Glomerular endothelial cell (primary cell): ENCODE measurements at regions not wholly inside any gene's neighbourhood (a gene's known extent, or its start where the extent isn't known, plus 50 kb on each side); places are given as distances from the start of the nearest gene placed in this dataset.
"Not testable (repeated sequence)": the region's sequence is repeated elsewhere in the genome, so short reads cannot be mapped to it uniquely, and the experiment has no call there.

Source experiments
- DNase-seq: peaks from one replicate; pipeline ENCODE4 v3.0.0-alpha.2; 2011; ENCODE audit warnings: low read depth, low spot score; ENCODE audit errors: extremely low read depth

DNA sequence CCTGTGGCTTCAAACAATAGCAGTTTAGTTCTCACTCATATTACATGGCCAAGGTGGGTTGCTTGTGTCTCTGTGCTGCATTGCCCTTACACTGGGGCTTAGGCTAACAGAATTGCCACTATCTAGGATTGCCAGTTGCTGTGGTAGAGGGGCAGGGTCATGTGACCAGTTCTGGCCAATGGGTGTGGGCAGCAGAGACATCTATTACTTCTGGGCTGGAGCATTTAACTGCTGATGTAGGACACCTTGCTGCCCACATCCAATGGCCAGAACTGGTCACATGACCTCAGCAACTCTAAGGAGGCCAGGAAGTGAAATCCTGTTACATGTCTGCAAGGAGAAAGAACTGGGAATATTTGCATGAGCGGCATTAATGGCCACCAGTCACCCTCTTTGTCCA is 199.3 kb downstream of the C9orf152 start:
- no peak for DNase-seq

DNA sequence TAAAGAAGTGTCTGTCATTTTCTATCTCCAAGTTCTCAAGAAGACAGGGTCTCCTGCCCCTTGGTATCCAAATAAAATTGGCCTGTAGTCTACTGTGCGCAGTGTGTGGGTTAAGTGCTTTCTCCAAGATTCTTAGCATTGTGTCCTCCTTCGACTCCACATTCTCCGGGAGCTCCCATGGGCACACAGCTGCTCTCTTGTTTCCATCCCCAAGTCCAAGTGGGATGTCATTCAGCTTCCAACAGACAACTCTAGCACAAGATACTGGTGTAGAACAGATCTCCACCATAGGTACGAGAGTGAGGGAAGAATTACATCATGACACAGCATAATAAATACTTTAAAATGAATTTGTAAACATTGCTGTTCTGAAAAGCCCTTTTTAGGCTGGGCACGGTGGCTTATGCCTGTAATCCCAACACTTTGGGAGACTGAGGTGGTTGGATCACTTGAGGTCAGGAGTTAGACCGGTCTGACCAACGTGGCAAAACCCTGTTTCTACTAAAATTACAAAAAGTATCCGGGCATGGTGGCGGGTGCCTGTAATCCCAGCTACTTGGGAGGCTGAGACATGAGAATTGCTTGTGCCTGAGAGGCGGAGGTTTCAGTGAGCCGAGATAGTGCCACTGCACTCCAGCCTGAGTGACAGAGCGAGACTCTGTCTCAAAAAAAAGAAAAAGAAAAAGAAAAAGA is 196.2 kb downstream of the C9orf152 start:
- DNase-seq = no peak

DNA sequence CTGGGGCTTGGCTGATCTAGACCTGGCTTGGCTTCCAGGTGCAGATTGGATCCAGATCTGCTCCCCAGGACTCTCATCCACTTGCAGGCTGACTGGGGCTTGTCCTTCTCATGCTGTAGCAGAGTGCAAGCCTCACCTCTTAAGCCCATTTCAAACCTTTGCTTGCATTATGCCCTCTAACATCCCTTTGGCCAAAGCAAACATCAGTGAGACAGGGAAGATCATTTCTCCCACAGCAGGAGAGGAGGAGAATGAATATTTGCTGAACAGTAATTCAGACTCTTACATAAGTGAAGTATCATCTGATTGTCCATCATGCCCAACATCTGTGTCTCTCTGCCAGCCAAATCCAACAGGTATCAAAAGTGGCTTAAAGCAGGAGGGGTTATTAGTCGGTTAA is 194.9 kb downstream of the C9orf152 start:
- no peak for DNase-seq

DNA sequence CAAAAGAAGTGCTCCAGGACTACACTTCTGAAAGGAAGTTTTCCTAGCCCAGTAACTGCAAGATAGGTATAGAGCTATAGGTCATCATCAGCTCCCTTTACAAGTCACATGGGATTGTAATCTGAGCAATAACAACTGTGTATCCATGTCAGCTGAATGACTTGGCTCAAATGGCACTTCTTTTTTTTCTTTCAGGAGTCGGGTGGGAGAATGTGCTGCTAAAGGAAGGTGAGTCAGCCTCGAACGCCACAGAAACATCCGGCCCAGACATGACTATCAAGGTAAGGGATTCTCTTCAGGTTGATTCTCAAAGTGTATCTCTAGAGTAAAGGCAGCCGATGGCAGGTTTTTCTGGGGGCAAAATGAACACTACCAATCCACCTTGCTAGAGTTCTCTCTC is 192.2 kb downstream of the C9orf152 start:
- peak; percentile 92 for DNase-seq

DNA sequence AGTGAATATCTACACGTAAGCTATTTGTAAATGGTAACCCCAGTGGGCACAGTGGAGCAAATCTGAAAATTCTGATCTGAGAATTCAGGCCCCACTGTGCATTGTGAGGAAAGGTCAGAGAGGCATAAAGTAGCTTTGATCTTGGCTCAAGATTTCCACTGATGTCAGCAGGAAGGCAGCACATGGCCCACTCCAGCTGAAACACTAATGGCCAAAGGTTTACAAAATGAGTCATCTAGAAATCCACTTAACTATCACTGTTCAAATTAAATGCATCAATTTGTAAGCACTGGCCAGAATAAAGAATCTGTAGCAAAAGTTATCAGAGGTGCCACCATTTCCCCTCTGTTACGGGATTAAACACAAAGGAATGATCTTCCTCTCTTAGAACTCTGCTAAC is 191.6 kb downstream of the C9orf152 start:
- DNase-seq = peak; percentile 84

DNA sequence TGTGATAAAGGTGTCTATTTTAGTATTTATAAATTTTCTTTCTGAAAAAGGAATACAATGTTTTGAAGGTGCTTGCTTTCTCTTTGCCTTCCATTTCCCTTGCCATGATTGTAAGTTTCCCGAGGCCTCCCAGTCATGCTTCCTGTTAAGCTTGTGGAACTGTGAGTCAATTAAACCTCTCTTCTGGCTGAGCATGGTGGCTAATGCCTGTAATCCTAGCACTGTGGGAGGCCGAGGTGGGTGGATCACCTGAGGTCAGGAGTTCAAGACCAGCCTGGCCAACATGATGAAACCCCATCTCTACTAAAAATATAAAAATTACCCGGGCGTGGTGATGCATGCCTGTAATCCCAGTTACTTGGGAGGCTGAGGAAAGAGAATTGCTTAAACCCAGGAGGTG is 187.7 kb downstream of the C9orf152 start:
- DNase-seq = not testable (repeated sequence)

DNA sequence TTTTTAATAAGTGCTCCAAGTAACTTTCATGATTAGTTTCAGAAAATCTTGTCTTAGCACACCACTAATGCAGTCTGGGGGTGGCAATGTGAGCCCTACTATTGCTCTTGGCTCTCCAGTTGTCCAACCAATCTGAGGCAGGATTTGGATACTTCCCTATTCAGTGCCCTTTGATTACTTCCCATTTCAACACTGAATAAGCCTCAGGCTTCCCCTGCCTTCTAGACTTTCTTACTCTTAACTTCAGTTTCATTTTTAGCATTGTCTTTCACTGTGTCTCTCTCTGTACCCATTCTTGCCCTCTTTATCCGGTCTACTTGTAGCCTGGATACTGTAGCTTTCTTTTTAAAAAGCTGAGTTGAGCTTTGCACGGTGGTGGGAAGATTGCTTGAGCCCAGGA is 186.1 kb downstream of the C9orf152 start:
- DNase-seq = no peak

DNA sequence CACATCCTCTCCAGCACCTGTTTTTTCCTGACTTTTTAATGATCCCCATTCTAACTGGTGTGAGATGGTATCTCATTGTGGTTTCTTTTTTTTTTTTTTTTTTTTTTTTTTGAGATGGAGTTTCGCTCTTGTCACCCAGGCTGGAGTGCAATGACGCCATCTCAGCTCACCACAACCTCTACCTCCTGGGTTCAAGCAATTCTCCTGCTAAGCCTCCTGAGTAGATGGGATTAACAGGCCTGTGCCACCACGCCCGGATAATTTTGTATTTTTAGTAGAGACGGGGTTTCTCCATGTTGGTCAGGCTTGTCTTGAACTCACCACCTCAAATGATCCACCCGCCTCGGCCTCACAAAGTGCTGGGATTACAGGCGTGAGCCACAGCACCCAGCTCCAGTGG is 184.7 kb downstream of the C9orf152 start:
- not testable (repeated sequence) for DNase-seq

DNA sequence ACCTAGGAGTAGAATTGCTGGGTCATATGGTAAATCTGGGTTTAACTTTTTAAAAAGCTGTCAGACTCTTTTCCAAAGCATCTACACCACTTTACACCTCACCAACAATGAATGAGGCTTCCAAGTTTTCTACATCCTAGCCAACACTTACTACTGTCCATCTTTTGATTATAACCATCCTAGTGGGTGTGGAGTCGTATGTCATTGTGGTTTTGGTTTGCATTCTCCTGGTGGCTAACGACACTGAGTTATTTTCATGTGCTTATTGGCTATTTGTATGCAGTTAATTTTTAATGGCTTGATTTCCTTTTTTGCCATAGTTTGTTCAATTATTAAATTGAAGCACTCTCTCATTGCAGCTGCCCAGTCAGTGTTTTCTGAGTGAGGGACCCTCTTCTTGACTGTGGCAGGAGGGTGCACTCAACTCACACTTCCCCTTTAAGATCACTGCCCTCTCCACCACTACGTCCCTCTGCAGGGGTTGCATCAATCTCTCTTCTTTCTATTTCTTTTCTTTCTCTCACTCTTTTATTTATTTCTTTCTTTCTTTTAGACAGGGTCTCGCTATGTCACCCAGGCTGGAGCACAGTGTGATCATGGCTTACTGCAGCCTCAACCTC is 182.3 kb downstream of the C9orf152 start:
- no peak for DNase-seq

DNA sequence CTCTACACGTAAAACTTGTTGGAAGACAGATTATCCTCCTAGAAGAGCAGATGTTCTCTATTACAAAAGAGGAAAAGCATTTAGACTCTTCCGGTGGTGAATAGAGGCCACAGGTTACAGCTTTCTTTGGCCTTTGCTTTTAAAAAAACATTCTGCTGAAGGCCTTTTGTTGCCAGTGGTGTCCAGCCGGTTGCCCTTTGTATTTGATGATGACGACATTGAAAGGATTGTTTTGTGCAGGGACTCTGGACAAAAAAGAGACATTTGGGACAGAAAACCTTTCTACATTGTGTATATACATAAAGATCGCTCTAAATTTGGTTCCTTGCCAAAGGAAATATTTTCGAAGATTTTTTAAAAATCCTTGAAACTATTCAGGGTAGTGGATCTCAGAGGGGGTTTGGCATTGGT is 180.3 kb downstream of the C9orf152 start:
- peak; percentile 94 for DNase-seq

DNA sequence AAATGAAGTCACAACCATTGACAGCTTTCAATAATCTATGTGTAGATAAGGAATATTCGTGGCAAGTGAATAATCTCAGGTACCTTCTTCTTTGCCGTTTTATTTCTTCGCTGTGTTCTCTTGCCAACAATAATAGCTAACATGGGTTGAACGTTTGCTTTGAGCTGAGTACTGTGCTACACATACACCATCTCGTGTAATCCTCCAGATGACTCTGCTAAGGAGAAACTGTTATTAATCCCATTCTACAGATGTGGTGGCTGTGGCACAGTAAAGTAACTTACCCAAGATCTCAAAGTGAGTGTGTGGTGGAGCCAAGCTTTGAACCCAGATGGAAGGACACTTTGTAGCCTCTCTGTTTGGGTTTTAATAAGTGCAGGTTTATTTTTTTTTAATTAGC is 179.7 kb downstream of the C9orf152 start:
- DNase-seq = no peak

DNA sequence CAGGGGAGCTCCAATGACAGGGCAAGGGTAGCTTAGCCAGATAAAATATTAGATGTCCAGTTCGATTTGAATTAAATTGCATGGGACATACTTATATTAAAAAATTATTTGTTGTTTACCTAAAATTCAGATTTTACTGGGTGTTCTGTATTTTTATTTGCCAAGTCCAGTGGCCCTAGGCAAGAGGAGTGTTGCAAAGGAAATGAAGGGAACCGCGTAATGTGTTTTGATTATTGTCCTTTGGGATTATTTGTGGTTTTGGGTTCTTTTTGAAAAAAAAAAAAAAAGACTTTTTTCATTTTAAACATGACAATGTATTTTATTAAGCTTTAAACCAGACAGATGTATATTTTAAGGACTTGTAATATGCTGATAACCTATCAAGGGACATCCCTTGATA is 179.3 kb downstream of the C9orf152 start:
- no peak for DNase-seq

DNA sequence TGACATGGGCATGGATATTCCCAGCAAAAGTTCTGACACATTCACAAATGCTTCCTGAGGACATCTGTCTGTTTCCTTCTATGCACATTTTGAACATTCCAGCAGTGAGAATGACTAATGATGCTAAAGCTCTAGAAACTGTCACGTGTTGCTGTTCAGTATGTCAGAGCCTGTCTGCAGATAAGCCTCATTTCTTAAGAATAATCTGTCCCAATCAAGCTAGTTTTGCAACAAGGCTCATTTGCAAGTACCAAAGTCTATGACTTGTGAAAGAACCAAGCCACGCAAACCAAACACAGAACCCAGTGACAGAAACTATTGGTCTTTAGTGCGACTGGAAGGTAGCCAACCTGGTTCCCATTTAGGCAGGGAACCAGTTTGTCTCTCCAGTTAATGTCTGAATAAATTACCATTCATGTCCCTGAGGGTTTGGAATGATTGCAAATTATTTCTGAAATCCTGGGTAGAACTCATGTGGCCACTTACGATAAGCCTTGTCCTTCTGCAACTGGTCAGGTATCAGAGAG is 178.5 kb downstream of the C9orf152 start:
- peak; percentile 96 for DNase-seq

DNA sequence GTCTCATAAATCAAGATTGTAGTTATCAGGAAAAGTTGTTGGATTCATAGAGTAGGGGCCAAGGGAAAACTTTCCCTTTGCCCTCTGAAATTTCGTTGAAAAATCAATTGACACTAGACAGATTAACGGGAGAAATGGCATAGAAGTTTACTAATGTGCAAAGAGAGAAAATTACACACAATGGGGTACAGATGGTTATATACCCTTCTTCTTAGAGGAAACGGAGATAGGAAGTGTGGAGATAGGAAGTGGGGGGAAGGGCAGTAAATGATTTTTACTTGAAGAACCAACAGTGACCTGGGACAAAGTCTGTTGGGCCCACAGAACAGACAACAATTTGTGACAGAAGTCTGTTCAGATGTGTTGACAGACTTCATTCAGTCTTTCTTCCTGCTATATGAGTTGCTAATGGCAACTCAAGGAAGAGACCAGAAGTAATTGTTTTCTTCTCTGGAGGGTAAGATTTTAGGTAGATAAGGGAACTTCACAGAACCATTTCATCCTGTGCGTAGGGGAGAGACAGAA is 177.9 kb downstream of the C9orf152 start:
- DNase-seq = no peak

DNA sequence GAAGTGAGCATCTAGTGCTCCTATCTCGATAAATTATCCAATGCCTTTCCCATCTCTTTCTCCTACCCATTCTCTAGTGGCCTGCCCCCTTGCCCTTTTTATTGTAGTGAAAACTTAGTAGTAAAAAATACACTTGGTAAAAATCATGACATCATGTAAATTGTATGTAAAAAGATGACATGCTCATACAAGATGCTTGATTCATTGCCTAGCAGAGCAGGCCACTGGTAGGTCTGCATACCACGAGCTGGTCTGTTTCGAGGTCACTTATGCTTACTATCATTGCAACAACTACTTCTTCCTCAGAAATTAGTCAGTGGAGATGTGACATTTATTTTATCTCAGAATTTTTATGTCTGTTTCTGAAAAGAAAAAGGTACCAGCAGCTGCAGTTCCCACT is 177.3 kb downstream of the C9orf152 start:
- DNase-seq = no peak

DNA sequence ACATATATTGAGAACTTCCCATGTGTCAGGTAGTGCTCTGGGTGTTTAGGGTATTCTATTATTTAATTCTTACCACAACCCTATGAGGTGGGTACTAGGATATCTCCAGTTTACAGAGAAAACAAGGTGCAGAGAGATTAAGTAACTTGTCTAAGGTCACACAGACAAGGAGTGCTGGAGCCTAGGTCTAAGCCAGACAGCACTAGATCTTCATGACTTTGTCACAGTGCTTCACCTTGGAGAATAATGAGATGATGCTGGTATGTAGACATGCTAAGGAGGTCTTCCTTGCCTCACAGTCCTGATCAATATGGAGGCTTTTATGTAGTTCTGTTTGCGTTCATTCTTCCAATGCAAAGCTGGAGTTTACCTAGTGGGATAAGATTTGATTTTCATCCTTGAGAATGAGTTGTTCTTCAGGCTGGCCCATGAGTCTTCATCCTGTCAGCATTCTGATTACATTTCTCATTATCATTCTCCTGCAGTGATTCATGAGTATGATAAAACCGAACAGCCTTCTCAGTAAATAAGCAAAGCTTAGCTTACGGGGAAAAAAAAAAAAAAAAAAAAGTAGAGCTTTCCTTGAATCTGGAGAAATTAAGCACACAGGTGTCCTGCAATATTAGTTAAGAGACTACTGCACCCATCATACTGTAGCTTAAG is 176.3 kb downstream of the C9orf152 start:
- DNase-seq = no peak

DNA sequence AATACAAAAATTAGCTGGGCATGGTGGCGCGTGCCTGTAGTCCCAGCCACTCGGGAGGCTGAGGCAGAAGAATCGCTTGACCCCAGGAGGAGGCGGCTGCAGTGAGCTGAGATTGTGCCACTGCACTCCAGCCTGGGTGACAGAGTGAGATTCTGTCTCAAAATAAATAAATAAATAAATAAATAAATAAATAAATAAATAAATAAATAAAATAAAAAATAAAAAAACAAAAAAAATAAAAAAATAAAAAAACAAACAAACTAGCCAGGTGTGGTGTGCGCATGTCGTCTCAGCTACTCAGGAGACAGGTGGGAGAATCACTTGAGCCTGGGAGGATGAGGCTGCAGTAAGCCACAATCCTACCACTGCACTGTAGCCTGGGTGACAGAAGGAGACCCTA is 175.4 kb downstream of the C9orf152 start:
- not testable (repeated sequence) for DNase-seq

DNA sequence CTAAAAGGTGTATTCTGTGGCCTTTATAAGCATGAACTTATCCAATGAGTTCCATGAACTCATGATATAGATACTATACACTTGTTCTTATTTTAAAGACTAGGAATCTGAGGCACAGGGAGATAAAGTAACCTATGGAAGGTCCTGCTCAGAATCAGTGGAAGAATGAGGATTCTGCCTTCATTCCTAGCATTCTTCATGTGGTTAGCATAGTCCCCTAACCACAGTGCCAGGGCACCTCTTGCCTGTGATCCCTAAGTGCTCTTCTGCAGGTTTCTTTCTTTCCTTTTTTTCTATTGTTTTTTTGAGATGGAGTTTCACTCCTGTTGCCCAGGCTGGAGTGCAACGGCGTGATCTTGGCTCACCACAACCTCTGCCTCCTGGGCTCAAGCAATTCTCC is 174.1 kb downstream of the C9orf152 start:
- no peak for DNase-seq

DNA sequence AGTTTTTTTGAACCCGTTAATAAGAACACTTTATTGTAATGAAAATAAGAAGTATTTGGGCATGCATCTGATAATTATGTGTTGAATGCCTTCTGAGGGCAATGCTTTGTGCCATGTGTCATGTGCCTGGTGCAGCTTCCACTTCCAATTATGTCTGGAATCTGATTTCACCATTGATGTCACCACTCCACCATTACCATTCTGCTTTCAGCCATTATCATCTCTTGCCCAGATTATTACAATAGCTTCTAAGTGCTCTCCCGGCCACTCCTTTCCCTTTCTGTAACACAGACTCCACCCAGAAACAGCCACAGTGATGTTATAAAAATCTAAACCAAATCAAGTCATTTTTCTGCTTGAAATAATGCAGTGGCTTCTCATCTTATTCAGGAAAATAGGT is 171.7 kb downstream of the C9orf152 start:
- no peak for DNase-seq

DNA sequence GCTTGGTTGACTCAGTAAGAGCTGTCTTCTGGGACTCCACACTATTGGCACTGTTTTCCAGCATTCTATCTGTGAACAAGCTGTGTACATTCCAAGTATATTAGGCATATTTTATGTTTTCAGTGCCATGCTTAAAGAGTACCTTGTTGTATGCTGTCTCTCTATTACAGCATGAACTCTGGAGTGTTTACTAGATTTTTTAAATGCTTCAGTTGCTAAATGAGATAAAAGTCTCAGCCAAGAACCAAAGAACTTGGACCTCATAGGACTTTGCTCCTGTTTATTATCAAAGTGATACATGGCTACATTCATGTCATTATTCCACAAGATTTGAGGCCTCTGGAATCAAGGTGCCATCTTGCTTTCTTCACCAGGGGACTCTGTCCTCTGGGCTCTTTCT is 167.2 kb downstream of the C9orf152 start:
- no peak for DNase-seq

DNA sequence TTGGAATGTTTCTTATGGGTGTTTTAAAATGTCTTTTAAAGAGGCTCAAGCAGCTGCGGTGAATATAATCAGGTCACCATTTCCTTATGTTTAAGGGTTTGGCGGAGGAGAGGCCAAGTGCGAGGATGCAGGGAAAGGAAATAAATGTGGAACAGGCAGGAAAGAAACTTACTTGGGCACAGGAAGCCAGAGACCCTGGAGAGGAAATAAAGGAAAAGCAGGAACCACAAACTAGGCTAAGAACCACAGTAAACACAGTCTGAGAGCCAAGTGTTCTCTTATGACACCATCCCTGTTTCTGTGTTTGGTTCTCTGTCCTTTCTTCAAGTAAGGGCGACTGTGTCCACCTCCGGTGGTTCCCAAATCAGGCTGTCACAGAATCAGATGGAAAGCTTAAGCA is 166.5 kb downstream of the C9orf152 start:
- DNase-seq = no peak
